HG03442 (cell line): ENCODE measurements at regions not wholly inside any gene's neighbourhood (a gene's known extent, or its start where the extent isn't known, plus 50 kb on each side); places are given as distances from the start of the nearest gene placed in this dataset.

Source experiments
- ATAC-seq: cut with Tn5 transposase; IDR thresholded peaks from one replicate; pipeline ENCODE4 v1.9.1; 2021; ENCODE audit warnings: mild to moderate bottlenecking, moderate library complexity; ENCODE audit not compliant: unreplicated experiment

- ATAC-seq = no peak
Observed at GRCh38 chr7:13174991-13175390, 487.6 kb downstream of the ARL4A start.

- no peak for ATAC-seq
Observed at GRCh38 chr7:13179011-13179582, 491.7 kb downstream of the ARL4A start.

- ATAC-seq = no peak
Observed at GRCh38 chr7:13179775-13180523, 492.5 kb downstream of the ARL4A start.

GRCh38 chr7:13181216-13181615, 493.8 kb downstream of the ARL4A start:
- no peak for ATAC-seq

GRCh38 chr7:13185139-13185538, 497.7 kb downstream of the ARL4A start:
- no peak for ATAC-seq

GRCh38 chr7:13188236-13188805, 500.9 kb downstream of the ARL4A start:
- no peak for ATAC-seq

GRCh38 chr7:13188922-13189321, 501.5 kb downstream of the ARL4A start:
- no peak for ATAC-seq

- ATAC-seq = no peak
Observed at GRCh38 chr7:13189668-13190067, 502.2 kb downstream of the ARL4A start.

- no peak for ATAC-seq
Observed at GRCh38 chr7:13197501-13197900, 510.1 kb downstream of the ARL4A start.

GRCh38 chr7:13198036-13198435, 510.6 kb downstream of the ARL4A start:
- ATAC-seq = no peak

- no peak for ATAC-seq
Observed at GRCh38 chr7:13198727-13199126, 511.3 kb downstream of the ARL4A start.

- ATAC-seq = no peak
Observed at GRCh38 chr7:13201628-13202027, 514.2 kb downstream of the ARL4A start.

- no peak for ATAC-seq
Observed at GRCh38 chr7:13217768-13218167, 530.3 kb downstream of the ARL4A start.

GRCh38 chr7:13225068-13225467, 537.6 kb downstream of the ARL4A start:
- no peak for ATAC-seq

- no peak for ATAC-seq
Observed at GRCh38 chr7:13226385-13226784, 539.0 kb downstream of the ARL4A start.

GRCh38 chr7:13231216-13231615, 543.8 kb downstream of the ARL4A start:
- no peak for ATAC-seq

GRCh38 chr7:13235436-13235835, 548.0 kb downstream of the ARL4A start:
- ATAC-seq = no peak

GRCh38 chr7:13236026-13236425, 548.6 kb downstream of the ARL4A start:
- no peak for ATAC-seq

GRCh38 chr7:13240349-13240748, 552.9 kb downstream of the ARL4A start:
- no peak for ATAC-seq

- no peak for ATAC-seq
Observed at GRCh38 chr7:13241416-13241815, 554.0 kb downstream of the ARL4A start.

- no peak for ATAC-seq
Observed at GRCh38 chr7:13257661-13258060, 570.2 kb downstream of the ARL4A start.

GRCh38 chr7:13258386-13258785, 571.0 kb downstream of the ARL4A start:
- no peak for ATAC-seq
